HG02938 (cell line): ENCODE measurements at regions not wholly inside any gene's neighbourhood (a gene's known extent, or its start where the extent isn't known, plus 50 kb on each side); places are given as distances from the start of the nearest gene placed in this dataset.
"Not testable (repeated sequence)": the region's sequence is repeated elsewhere in the genome, so short reads cannot be mapped to it uniquely, and the experiment has no call there.

Experiments used
- ATAC-seq: cut with Tn5 transposase; IDR thresholded peaks from one replicate; pipeline ENCODE4 v1.9.1; 2021; ENCODE audit warnings: mild to moderate bottlenecking, moderate library complexity; ENCODE audit not compliant: unreplicated experiment

DNA sequence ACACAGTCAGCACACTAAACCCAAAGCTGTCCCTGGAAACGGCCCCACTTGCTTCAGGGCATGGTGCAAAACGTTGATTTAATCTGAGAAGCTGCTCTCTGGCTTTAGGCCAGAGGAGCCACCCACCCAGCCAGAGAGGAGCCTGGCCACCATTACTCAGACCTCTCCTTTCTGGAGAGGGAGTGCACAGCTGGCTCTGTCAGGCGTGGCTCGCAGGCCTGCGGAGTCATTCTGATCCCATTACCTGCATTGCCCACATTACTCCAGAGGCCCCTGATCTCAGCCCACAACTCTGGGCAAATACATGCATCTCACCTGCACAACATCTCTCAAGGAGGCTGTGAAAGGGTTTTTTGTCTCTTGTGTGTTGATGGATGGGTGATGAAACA lies 370.0 kb upstream of the IGFBP3 start:
- peak; percentile 80 for ATAC-seq

DNA sequence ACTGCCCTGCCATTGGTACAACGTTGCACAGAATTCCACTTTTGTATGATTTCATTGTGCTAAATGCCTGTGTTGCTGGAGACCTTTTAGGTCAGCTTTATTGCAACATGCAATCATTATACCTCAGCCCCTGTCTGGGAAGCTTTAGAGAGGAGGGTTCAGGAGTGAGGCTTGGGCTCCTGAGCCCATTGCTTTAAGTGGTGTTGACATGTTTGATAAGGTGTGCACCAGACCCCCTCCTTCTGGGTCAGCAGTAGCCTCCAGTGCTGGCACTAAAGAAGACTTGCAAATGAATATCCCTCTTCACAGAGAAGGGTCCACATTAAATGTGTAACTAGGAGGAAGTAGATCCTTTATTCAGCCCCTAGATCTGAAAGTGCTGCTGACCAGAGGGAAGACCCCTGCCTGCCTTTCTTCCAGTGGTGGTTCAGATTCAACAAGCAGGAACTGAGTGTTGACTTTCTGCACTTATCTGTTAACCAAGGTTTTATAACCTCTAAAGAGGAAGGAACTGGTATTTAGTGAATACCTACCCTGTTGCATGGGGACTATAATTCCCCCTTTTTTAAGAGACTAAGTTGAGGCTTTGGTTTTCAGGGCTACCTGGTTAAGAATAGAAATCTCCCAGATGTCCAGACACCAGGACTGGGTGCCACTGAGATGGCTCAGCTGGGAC lies 369.4 kb upstream of the IGFBP3 start:
- peak; percentile 17 for ATAC-seq

DNA sequence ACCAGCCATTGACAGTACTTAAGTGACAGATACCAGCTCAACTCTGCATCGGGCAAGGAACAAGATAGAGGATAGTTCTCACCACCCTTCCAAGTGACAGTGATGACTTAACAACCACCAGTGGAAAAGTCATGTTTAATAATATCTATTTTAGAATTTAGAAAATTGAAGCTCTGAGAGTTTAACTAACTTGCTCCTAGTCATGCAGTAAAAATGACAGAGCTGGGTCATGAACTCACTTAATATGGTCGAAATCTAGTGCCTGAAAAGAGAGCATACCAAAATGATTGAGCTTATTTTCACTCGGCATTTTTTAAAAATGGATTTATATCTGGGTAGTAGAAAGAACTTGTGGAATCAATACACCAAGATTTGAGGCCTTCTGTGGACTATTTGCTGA lies 367.8 kb upstream of the IGFBP3 start:
- no peak for ATAC-seq

DNA sequence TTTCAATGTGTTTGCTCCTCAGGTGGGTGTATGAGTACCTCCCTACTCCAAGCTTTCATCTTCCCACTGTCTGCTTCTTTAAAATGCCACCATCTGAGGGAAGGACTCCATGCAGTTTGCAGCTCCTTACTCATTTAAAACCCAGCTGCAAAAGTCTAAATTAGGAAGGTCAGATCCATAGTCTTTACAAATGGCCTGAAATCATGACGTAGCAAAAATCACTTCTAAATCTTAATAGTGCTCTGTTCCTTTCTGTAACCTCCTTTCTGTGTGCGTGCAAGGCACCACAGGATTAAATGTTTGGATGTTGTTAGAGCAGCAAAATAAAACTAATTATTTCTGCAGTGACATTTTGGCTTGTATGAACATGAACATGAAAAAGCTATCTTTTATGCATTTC lies 366.9 kb upstream of the IGFBP3 start:
- no peak for ATAC-seq

DNA sequence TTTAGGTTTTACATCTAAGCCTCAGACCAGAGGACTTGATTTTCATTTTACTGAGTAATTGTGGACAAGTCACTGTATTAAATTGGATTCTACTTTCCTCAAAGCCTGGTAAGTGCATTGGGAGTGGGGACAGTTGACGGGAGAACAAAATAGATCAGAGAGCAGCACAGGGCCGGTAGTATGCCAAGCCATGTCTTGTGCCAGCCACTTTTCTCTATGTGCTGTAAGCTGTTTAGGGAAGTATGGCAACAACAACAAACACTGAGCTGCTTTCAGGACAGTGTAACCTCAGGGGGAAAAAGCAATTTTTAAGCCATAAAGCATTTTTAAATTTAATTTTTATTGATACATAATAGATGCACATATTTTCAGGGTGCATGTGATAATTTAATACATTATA lies 365.9 kb upstream of the IGFBP3 start:
- ATAC-seq, result no peak

DNA sequence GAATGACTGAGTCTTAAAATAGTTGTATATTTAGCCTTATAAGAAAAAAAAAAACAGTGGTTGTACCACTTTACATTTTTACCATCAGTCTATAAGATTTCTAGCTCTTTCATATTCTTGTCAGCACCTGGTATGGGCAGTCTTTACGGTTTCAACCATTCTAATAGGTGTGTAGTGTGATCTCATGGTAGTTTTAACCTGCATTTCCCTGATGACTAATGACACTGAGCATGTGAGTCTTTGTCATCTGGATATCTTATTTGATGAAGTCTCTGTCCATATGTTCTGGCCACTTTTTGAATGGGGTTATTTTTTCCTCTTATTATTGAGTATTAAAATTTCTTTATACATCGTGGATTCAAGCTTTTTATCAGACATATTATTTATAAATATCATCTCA lies 365.3 kb upstream of the IGFBP3 start:
- ATAC-seq, result no peak

DNA sequence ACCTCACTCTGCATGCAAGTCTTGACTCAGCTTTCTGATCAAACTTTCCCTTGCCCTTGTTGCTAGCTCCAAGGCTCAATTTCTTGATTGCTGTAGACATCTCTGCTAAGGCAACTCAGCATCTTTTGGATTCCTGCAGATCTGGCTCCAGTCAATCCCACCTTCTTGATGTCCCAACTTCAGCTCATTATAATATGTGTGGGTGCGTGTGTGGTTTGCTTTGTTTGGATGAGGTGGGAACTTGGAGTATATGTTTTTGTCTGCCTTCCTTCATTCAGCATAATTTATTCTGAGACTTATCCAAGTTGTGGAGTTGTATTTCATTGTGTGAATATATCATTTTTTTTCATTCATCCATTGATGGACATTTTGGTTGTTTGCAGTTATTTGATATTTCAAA lies 364.8 kb upstream of the IGFBP3 start:
- ATAC-seq, result no peak

DNA sequence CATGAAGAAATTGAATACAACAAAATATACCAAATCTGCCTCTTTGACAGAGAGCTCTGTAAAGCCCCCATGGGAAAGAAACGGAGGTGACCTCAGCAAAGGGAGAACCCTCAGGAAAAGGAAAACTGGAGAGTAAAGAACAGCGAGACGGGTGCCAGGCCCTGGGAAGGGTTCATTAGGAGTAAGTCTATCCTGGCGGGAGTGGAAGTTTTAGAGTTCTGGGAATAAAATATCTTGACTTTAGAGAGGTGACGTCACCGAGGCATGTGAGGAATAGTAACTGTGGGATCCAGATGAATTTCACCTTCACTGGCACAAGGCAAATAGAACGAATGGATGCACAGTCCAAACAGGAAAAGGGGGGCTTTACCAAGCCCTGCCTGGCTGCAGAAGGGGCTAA lies 362.8 kb upstream of the IGFBP3 start:
- ATAC-seq, result no peak

DNA sequence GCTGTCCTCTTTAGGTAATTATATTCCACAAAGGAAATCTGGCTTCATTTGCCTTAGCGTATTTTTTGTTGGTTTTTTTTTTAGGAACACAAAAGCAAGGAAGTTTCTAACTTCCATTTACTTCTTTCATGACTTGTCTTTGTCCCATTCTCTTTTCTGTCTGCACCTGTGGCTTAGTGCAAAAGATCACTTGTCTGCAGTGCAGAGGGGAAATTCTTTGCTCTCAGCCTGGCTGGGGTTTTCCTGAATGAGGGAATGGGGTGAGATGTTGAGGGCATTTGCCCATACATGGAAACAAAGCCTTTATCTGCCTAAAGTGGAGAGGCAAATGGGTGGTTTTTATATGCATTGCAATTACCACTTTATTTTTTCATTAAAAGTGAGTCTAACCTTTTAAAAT lies 361.1 kb upstream of the IGFBP3 start:
- ATAC-seq, result no peak

DNA sequence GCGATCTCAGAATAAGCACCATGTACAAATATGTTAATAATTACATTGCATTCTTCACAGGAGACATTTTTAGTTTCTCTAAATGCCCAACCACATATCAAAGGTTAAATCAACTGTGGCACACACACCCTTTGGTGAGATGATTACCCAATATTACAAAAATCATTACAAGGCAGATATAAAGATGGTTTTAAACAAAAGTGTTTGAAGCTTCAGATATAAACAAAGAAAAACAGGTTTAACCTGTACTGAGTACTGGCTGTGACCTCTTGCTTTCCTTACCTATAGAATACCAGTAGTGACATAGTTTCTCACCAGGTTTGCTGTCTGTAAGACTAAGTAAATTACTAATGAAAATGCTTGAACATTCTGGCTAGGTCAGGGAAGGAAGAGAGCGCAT lies 360.0 kb upstream of the IGFBP3 start:
- no peak for ATAC-seq

DNA sequence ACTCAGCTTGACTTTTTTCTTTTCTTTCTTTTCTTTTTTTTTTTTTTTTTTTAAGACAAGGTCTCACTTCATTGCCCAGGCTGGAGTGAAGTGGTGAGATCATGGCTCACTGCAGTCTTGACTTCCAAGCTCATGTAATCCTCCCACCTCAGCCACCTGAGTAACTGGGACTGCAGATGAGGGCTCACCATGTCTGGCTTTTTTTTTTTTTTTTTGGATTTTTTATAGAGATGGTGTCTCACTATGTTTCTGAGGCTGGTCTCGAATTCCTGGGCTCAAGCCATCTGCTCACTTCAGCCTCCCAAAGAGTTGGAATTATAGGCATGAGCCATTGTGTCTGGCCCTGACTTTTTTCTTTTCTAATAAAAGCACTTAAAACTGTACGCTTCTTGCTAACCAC lies 358.2 kb upstream of the IGFBP3 start:
- no peak for ATAC-seq

DNA sequence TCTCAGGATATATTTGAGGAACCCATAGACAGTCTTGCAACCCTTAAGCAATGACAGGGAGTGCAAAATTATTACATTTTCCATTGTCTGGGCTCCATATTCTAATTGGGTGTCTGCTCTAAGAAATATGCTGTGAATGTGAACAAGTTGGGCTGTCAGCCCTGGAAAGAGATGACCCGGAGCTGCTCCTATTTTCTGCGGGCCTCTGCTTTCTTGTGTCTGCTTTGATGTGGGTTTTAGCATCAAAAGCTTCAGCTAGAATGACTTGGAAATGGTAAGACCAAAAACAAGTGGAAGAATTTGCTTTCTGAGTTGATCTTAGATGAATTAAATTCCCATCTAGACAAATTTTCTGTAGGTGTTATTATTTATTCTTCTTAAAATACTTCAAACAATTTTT lies 343.6 kb upstream of the IGFBP3 start:
- no peak for ATAC-seq

DNA sequence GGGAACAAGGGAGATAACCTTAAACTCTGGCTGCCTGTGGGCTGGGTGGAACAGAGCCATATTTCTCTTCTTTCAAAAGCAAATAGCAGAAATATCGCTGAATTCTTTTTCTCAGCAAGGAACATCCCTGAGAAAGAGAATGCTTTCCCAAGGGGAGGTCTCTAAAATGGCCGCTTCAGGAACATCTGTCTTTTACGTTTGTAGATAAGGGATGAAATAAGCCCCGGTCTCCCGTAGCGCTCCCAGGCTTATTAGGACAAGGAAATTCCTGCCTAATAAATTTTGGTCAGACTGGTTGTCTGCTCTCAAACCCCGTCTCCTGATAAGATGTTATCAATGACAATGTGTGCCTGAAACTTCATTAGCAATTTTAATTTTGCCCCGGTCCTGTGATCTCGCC lies 340.6 kb upstream of the IGFBP3 start:
- ATAC-seq, result not testable (repeated sequence)

DNA sequence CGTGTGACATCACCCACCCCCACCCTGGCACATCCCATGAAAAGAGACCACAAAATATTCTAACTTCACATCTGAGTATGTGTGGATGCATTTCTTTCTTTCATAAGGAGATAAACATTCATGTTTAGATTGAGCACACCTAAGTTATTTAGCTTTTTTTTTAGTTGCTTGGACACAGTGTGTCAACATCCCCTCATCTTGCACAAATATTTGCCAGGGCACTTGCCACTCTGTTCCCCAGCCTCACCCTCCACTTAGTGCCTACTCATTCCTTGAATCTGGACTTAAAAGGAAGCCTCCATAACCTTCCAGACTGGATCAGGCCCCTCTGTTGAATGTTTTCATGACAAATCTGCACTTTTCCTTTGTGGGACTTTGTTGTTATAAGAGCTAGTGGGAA lies 338.9 kb upstream of the IGFBP3 start:
- ATAC-seq, result no peak

DNA sequence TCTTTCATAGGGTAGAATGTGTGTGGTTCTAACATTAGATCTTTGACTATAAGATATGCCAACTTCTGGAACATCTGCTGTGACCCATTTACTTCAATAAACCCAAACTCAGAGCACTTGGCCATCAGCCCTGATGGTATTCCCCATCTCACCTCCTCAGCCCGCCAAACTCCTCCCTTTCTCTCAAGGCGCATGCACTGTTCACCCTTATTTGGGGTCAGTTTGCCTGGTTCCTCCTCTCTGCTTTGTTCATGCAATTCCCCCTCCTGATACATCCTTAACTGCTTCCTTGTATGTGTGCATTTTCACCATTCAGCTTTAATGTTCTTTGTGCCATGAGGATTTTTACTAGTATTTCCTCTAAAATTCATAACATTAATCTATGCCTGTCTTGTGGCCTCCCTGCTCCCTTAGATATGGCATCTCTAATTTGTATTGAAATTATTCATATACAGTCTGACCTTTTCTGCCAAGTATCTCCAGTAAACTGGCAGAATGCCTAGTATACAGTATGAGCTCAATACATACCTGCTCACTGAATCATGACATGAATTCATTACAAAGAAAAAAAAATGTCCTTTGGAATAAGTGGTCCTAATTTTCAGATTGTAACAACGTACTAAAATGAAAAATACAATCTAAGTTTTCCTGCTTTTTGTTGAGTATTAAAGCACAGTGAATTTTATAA lies 336.8 kb upstream of the IGFBP3 start:
- ATAC-seq, result no peak

DNA sequence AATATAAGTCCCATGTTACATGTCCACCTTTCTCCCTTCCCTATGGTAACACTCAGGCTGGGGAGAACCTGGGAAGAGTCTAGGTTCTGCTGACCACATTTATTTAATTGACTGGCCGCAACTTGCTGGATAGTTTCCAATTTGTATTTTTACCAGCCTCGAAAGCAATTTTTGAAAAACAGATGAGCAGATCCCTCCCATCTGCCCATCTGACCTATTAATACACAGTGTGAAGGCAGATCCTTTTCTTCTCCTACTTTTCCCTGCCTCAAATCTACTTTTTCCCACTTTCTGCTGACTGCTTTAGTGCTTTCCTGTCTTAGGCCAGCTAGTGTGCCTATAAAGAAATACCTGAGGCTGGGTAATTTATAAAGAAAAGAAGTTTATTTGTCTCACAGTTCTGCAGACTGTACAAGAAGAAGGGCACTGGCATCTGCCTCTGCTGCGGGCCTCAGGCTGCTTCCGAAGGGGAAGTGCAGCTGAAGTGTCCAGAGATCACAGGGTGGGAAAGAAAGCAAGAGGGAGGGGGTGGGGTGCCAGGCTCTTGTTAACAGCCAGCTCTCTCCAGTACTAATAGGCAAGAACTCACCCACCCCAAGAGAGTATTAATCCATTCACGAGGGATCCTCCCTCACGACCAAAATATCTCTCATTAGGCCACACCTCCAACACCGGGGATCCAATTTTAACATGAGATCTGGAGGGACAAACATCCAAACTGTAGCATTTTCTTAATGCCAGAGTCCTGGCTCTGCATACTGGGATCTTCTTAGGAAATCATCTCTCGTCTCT lies 336.0 kb upstream of the IGFBP3 start:
- no peak for ATAC-seq

DNA sequence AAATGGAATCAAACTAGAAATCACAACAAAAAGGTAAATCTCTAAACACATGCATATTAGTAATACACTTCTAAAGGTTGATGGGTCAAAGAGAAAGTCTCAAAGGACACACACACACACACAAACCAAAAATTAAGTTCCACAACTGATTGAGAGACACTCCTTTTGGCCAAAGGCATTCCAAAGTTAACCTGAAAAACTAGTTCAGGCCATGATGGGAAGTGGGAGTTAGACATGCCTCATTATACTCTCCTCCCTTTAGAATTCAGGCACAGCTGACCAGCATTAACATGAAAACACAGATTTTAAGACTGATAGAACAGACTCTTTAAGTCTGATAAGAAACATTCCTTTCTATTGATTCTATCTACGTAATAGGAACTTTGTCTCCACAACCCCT lies 332.4 kb upstream of the IGFBP3 start:
- no peak for ATAC-seq

DNA sequence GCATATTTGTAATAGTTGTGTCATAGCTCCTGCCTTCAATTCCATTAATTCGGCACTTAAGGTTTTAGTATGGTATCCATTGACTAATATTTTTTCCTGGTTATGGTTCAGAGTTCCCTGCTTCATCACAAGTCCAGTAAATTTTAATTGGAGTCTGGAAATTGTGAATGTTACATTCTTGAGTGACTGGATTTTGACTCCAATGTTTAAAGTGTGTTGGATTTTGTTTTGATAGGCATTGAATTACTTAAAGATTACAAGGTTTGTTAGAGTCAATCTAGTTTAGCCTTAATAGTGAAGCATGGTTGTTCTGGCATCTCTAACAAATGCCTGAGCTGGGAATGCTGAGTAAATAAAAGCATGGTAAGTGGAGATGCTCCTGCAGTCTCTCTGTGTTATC lies 326.6 kb upstream of the IGFBP3 start:
- no peak for ATAC-seq

DNA sequence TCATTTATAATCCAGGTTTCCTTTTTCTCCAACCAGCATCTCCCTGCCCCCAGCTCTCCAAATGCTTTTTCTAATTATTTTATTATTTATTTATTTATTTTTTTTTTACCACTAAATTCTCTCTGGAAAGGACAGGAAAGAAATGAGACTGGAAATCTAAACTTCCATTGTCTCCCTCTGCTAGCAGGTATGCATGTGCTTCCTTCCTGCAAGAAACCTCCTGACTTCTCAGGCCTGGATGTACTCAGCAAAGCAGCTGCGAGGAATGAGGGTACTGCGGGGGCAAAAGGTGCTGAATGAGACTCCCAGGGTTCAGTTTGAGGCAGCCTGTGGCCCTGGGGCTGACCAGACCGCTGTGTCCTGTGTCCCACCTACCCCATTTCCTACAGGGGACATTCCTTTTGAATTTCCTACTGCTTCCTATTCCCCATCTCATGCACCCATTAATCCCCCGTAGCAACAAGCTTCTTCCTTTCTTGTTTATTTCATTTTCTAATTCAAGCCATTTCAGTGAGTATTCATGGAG lies 324.6 kb upstream of the IGFBP3 start:
- no peak for ATAC-seq

DNA sequence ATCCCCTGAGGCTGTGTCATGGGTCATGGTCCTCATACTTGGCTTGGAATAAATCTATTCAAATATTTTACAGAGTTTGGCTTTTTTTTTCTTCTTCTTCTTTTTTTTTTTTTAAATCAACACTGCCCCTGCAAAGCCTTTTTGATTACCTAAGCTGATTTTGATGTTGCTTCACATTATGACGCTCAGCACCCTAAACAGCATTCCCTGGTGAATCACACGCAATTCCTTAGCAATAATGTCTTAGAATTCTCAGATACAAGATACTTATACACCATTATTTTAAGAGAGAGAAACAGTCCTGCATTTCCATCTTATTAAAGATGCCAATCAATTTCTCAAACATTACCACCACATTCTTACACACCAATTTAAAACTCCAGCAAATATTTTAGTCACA lies 323.7 kb upstream of the IGFBP3 start:
- ATAC-seq, result no peak

DNA sequence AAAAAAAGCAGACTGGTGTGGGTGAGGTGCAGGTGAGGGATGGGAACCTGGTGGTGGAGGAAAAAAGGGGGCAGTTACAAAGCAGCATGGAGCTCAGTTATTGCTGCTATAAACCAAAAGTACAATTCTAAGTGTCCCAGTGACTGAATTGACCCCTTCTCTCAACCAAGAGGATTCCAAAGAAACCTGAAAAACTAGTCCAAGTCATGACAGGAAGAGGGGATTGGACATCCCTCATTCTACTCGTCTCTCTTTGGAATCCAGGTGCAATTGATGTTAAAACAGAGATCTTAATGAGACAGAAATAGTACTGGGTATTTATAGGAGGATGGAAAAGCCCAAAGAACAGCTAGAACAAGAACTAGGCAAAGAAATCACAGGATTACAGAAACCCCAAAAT lies 322.3 kb upstream of the IGFBP3 start:
- no peak for ATAC-seq

DNA sequence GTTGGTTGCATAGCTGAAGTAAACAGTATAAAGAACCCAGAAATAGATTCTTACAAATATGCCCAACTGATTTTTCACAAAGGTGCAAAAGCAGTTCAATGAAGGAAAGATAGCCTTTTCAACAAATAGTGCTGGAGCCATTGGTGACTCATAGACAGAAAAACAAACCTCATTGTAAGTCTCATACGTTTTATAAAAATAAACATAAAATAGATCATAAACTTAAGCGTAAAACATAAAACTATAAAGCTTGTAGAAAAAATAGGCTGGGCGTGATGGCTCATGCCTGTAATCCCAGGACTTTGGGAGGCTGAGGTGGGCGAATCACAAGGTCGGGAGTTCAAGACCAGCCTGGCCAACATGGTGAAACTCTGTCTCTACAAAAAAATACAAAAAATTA lies 318.8 kb upstream of the IGFBP3 start:
- no peak for ATAC-seq
